GM23338 (cell line): ENCODE measurements at regions not wholly inside any gene's neighbourhood (a gene's known extent, or its start where the extent isn't known, plus 50 kb on each side); places are given as distances from the start of the nearest gene placed in this dataset.

Source experiments
- CREB1 ChIP-seq: fragments of 250-450 bp; sonication (Bioruptor Pico); IDR thresholded peaks from 2 replicates; pipeline ENCODE4 v1.5.0; 2020; ENCODE audit warnings: low read depth, mild to moderate bottlenecking, moderate library complexity
- EZH2 ChIP-seq: fragments of 200-600 bp; sonication (generic); IDR thresholded peaks from one replicate; pipeline ENCODE4 v1.8.0; 2017; ENCODE audit warnings: antibody characterized with exemption, mild to moderate bottlenecking, low read depth; ENCODE audit not compliant: unreplicated experiment
- EZH2phosphoT487 ChIP-seq: fragments of 200-600 bp; sonication (generic); IDR thresholded peaks from one replicate; pipeline ENCODE4 v1.8.1; 2018; ENCODE audit warnings: antibody characterized with exemption; ENCODE audit not compliant: unreplicated experiment
- JUNB ChIP-seq: IDR thresholded peaks from one replicate; pipeline ENCODE4 v1.6.1; 2016; ENCODE audit warnings: antibody characterized with exemption; ENCODE audit not compliant: unreplicated experiment
- NANOG ChIP-seq: IDR thresholded peaks from 2 replicates; pipeline ENCODE4 v1.6.1; 2016; ENCODE audit warnings: antibody characterized with exemption, borderline replicate concordance
- POLR2AphosphoS5 ChIP-seq: IDR thresholded peaks from 2 replicates; pipeline ENCODE4 v1.6.1; 2016; ENCODE audit warnings: antibody characterized with exemption, low read depth
- STAT1 ChIP-seq: IDR thresholded peaks from one replicate; pipeline ENCODE4 v1.6.1; 2016; ENCODE audit warnings: antibody characterized with exemption; ENCODE audit not compliant: unreplicated experiment
- ZNF114 ChIP-seq: fragments of 250-450 bp; sonication (Bioruptor Pico); IDR thresholded peaks from 2 replicates; pipeline ENCODE4 v1.5.0; 2020; ENCODE audit warnings: mild to moderate bottlenecking, moderate library complexity
- ZNF331 ChIP-seq: fragments of 250-450 bp; sonication (Bioruptor Pico); IDR thresholded peaks from 2 replicates; pipeline ENCODE4 v1.5.0; 2020; ENCODE audit warnings: low read depth, mild to moderate bottlenecking, moderate library complexity
- TF ChIP-seq, protein P1 (sequence below), 2 experiments: fragments of 200-600 bp in 1 of 2; sonication (generic) in 1 of 2; conservative IDR thresholded peaks; 2 replicates each; pipeline versions ENCODE4 v1.5.1 to v1.6.1; 2016 to 2017; ENCODE audit warnings: antibody characterized with exemption in 2 of 2, low read depth in 2 of 2, mild to moderate bottlenecking in 2 of 2, moderate library complexity in 1 of 2
- TF ChIP-seq, protein P2 (sequence below): IDR thresholded peaks from one replicate; pipeline ENCODE4 v1.6.1; 2018; ENCODE audit warnings: antibody characterized with exemption; ENCODE audit not compliant: unreplicated experiment
- TF ChIP-seq, protein P3 (sequence below): IDR thresholded peaks from 2 replicates; pipeline ENCODE4 v1.6.1; 2016; ENCODE audit warnings: antibody characterized with exemption

DNA sequence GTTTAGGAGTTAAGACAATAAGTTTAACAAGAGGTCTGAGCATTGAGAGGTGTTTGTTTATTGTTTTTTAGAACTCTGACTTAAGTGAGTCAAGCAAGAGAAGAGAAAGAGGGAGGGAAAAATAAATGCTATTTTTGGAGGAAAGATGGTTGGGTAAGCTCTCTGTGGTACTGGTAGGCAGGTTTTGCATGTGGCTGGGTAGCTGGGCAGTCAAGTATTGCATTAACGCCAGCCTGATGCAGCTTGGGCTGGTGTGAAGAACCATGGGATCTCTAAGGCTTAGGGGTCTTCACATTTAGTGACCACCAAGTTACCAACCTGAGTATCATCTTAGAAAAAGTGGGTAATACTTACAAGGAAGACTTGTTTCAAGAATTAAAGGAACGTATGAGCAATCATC, 534.5 kb upstream of the SEMA6D start:
- TF ChIP-seq, protein P1, sequence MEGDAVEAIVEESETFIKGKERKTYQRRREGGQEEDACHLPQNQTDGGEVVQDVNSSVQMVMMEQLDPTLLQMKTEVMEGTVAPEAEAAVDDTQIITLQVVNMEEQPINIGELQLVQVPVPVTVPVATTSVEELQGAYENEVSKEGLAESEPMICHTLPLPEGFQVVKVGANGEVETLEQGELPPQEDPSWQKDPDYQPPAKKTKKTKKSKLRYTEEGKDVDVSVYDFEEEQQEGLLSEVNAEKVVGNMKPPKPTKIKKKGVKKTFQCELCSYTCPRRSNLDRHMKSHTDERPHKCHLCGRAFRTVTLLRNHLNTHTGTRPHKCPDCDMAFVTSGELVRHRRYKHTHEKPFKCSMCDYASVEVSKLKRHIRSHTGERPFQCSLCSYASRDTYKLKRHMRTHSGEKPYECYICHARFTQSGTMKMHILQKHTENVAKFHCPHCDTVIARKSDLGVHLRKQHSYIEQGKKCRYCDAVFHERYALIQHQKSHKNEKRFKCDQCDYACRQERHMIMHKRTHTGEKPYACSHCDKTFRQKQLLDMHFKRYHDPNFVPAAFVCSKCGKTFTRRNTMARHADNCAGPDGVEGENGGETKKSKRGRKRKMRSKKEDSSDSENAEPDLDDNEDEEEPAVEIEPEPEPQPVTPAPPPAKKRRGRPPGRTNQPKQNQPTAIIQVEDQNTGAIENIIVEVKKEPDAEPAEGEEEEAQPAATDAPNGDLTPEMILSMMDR (conservative IDR thresholded peaks at IDR 0.05; ENCODE audit: low read depth in 2 of 2): no peak
- TF ChIP-seq, protein P2, sequence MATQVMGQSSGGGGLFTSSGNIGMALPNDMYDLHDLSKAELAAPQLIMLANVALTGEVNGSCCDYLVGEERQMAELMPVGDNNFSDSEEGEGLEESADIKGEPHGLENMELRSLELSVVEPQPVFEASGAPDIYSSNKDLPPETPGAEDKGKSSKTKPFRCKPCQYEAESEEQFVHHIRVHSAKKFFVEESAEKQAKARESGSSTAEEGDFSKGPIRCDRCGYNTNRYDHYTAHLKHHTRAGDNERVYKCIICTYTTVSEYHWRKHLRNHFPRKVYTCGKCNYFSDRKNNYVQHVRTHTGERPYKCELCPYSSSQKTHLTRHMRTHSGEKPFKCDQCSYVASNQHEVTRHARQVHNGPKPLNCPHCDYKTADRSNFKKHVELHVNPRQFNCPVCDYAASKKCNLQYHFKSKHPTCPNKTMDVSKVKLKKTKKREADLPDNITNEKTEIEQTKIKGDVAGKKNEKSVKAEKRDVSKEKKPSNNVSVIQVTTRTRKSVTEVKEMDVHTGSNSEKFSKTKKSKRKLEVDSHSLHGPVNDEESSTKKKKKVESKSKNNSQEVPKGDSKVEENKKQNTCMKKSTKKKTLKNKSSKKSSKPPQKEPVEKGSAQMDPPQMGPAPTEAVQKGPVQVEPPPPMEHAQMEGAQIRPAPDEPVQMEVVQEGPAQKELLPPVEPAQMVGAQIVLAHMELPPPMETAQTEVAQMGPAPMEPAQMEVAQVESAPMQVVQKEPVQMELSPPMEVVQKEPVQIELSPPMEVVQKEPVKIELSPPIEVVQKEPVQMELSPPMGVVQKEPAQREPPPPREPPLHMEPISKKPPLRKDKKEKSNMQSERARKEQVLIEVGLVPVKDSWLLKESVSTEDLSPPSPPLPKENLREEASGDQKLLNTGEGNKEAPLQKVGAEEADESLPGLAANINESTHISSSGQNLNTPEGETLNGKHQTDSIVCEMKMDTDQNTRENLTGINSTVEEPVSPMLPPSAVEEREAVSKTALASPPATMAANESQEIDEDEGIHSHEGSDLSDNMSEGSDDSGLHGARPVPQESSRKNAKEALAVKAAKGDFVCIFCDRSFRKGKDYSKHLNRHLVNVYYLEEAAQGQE: no peak
- TF ChIP-seq CREB1 (CRISPR knock-in tag) (no peak), EZH2 (no peak), ZNF331 (CRISPR knock-in tag) (no peak), POLR2AphosphoS5 (no peak), NANOG (no peak), STAT1 (no peak), JUNB (no peak), EZH2phosphoT487 (no peak), ZNF114 (CRISPR knock-in tag) (no peak)
- TF ChIP-seq, protein P3, sequence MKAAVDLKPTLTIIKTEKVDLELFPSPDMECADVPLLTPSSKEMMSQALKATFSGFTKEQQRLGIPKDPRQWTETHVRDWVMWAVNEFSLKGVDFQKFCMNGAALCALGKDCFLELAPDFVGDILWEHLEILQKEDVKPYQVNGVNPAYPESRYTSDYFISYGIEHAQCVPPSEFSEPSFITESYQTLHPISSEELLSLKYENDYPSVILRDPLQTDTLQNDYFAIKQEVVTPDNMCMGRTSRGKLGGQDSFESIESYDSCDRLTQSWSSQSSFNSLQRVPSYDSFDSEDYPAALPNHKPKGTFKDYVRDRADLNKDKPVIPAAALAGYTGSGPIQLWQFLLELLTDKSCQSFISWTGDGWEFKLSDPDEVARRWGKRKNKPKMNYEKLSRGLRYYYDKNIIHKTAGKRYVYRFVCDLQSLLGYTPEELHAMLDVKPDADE: no peak
